ENCODE measurements at regions not wholly inside any gene's neighbourhood (a gene's known extent, or its start where the extent isn't known, plus 50 kb on each side); places are given as distances from the start of the nearest gene placed in this dataset.

DNA sequence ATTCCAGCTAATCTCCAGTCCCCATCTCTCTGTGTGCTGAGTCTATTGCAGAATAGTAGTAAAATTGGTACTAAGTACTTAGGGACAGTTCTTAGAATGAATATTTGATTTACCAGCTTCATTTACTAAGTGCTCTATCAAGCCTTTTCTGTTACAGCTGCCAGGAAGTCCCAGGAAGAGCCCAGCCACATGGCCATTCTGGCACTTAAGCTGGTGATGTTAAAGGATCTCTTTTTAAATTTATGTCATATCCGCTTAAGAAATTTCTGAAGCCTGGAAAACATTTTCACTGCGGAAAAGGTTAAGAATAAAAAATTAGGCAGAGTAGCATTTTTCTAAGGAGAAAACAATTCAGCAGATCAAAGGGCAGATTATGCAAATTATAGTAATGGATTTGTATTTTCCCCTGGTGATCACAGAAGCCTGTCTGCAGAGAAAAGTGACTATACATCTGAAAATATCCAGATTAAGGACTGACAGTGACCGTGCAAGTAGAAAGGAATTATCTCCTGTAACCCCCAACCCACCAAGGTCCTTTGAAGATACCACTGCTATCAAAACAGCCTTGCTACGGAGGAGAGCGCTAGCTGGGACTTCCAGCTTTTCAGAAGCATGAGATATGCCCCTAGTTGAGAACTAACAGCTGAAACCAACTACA lies 260.8 kb downstream of the SH3BP4 start:
- TF ChIP-seq ZNF596 (tag by site-specific recombination; IDR thresholded peaks at IDR 0.05), result no peak
- TF ChIP-seq HOXC10 (CRISPR knock-in tag; IDR thresholded peaks at IDR 0.05), result no peak
- no peak for TF ChIP-seq ZNF610 (tag by site-specific recombination; IDR thresholded peaks at IDR 0.05; ENCODE audit: borderline replicate concordance)
- no peak for TF ChIP-seq ZNF350 (tag by site-specific recombination; IDR thresholded peaks at IDR 0.05)
- TF ChIP-seq ZNF169 (tag by site-specific recombination; IDR thresholded peaks at IDR 0.05), result no peak
- no peak for TF ChIP-seq ZNF777 (tag by site-specific recombination; IDR thresholded peaks at IDR 0.05; ENCODE audit: borderline replicate concordance)
- TF ChIP-seq ZBTB7A (tag by site-specific recombination; IDR thresholded peaks at IDR 0.05; ENCODE audit: low read depth), result no peak
- TF ChIP-seq BCL11A (tag by site-specific recombination; IDR thresholded peaks at IDR 0.05; ENCODE audit: low read depth), result no peak
- no peak for TF ChIP-seq ZNF157 (tag by site-specific recombination; IDR thresholded peaks at IDR 0.05)

DNA sequence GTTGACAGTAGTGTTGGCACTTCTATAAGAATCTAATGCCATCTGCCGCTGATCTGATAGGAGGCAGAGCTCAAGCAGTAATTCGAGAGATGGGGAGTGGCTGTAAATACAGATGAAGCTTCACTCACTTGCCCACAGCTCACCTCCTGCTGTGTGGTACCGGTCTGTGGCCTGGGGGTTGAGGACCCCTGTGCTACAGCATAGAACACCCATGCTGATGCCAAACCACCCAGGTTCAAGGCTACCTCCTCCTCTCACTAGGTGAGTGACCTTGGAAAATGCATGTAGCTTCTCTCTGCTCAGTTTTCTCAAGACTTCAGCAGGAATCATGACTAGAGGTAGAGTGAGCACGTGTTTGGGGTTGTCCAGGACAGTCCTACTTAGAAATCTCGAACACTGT lies 263.4 kb downstream of the SH3BP4 start:
- TF ChIP-seq ZNF585B (tag by site-specific recombination; IDR thresholded peaks at IDR 0.05) (no peak), KLF1 (tag by site-specific recombination; IDR thresholded peaks at IDR 0.05) (no peak), ZNF311 (tag by site-specific recombination; IDR thresholded peaks at IDR 0.05; ENCODE audit: borderline replicate concordance) (no peak), ZNF16 (tag by site-specific recombination; IDR thresholded peaks at IDR 0.05; ENCODE audit: low read depth) (no peak), REPIN1 (tag by site-specific recombination; IDR thresholded peaks at IDR 0.05; ENCODE audit: low read depth) (no peak), ZNF707 (tag by site-specific recombination; IDR thresholded peaks at IDR 0.05) (no peak)
- TF ChIP-seq, protein P1, sequence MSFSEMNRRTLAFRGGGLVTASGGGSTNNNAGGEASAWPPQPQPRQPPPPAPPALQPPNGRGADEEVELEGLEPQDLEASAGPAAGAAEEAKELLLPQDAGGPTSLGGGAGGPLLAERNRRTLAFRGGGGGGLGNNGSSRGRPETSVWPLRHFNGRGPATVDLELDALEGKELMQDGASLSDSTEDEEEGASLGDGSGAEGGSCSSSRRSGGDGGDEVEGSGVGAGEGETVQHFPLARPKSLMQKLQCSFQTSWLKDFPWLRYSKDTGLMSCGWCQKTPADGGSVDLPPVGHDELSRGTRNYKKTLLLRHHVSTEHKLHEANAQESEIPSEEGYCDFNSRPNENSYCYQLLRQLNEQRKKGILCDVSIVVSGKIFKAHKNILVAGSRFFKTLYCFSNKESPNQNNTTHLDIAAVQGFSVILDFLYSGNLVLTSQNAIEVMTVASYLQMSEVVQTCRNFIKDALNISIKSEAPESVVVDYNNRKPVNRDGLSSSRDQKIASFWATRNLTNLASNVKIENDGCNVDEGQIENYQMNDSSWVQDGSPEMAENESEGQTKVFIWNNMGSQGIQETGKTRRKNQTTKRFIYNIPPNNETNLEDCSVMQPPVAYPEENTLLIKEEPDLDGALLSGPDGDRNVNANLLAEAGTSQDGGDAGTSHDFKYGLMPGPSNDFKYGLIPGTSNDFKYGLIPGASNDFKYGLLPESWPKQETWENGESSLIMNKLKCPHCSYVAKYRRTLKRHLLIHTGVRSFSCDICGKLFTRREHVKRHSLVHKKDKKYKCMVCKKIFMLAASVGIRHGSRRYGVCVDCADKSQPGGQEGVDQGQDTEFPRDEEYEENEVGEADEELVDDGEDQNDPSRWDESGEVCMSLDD (tag by site-specific recombination; IDR thresholded peaks at IDR 0.05), result no peak
- H3K4me1 ChIP-seq (ENCODE audit: control insufficient read depth, insufficient read depth, low read length), result no peaks in the 10 kb centered on the region
- no peaks in the 10 kb centered on the region for H3K9me3 ChIP-seq (ENCODE audit: control insufficient read depth, insufficient read depth, low read depth, low read length)
- no peak overlapping the region for H3K4me3 ChIP-seq (ENCODE audit: low read depth, low read length)
- no peak overlapping the region for H3K27ac ChIP-seq (ENCODE audit: extremely low read depth, low read depth, low read length)
- ChIA-PET POLR2A (no interaction called here), CTCF (interaction anchor here (0.7 to 1.2 kb wide), 2 partner anchors 25 to 966 kb away, joined by 3 read pairs; no protein-coding TSS in a partner anchor)
- H3K36me3 ChIP-seq (ENCODE audit: control insufficient read depth in 2 of 2, insufficient read depth in 1 of 2, low read length in 2 of 2), result no peaks in the 10 kb centered on the region

More for the DNA sequence above, 260.8 kb downstream of the SH3BP4 start:
- ChIA-PET CTCF (interaction anchor here (0.5 to 0.7 kb wide), 2 partner anchors 10 to 77 kb away, joined by 3 read pairs; no protein-coding TSS in a partner anchor), POLR2A (no interaction called here)
- Histone ChIP-seq H3K27ac (ENCODE audit: extremely low read depth, low read depth, low read length) (no peak overlapping the region), H3K9me3 (ENCODE audit: control insufficient read depth, insufficient read depth, low read depth, low read length) (no peaks in the 10 kb centered on the region), H3K4me3 (ENCODE audit: low read depth, low read length) (no peak overlapping the region), H3K36me3 (ENCODE audit: control insufficient read depth in 2 of 2, insufficient read depth in 1 of 2, low read length in 2 of 2) (no peaks in the 10 kb centered on the region), H3K4me1 (ENCODE audit: control insufficient read depth, insufficient read depth, low read length) (no peaks in the 10 kb centered on the region)

DNA sequence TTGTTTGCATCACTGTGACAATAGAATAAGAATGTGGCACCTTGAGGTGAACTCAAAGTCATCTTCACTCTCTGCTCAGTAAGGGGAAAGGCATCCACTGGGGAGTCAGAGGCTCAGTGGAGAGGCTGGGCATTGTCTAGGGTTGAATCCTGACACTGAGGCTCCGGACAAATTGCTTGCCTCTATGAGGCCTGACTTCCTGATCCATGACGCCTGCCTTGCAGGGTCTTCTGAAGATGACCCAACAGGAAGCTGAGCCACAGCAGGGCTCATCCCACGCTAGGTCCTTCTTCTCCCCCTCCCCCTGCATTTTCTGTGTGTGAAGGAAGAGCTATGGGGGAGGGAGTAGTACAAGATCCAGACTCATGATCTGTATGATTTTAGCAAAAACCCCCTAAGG lies 265.1 kb downstream of the SH3BP4 start:
- CTCF ChIA-PET, result no interaction called here
- no peak for TF ChIP-seq ZFHX2 (tag by site-specific recombination; conservative IDR thresholded peaks at IDR 0.05)
- TF ChIP-seq, protein P2, sequence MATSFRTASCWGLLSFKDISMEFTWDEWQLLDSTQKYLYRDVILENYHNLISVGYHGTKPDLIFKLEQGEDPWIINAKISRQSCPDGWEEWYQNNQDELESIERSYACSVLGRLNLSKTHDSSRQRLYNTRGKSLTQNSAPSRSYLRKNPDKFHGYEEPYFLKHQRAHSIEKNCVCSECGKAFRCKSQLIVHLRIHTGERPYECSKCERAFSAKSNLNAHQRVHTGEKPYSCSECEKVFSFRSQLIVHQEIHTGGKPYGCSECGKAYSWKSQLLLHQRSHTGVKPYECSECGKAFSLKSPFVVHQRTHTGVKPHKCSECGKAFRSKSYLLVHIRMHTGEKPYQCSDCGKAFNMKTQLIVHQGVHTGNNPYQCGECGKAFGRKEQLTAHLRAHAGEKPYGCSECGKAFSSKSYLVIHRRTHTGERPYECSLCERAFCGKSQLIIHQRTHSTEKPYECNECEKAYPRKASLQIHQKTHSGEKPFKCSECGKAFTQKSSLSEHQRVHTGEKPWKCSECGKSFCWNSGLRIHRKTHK (tag by site-specific recombination; IDR thresholded peaks at IDR 0.05), result no peak
- TF ChIP-seq ZNF664 (tag by site-specific recombination; IDR thresholded peaks at IDR 0.05), result no peak
- TF ChIP-seq, protein P3, sequence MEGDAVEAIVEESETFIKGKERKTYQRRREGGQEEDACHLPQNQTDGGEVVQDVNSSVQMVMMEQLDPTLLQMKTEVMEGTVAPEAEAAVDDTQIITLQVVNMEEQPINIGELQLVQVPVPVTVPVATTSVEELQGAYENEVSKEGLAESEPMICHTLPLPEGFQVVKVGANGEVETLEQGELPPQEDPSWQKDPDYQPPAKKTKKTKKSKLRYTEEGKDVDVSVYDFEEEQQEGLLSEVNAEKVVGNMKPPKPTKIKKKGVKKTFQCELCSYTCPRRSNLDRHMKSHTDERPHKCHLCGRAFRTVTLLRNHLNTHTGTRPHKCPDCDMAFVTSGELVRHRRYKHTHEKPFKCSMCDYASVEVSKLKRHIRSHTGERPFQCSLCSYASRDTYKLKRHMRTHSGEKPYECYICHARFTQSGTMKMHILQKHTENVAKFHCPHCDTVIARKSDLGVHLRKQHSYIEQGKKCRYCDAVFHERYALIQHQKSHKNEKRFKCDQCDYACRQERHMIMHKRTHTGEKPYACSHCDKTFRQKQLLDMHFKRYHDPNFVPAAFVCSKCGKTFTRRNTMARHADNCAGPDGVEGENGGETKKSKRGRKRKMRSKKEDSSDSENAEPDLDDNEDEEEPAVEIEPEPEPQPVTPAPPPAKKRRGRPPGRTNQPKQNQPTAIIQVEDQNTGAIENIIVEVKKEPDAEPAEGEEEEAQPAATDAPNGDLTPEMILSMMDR (tag by site-specific recombination; IDR thresholded peaks at IDR 0.05), result no peak
- TF ChIP-seq, protein P4, sequence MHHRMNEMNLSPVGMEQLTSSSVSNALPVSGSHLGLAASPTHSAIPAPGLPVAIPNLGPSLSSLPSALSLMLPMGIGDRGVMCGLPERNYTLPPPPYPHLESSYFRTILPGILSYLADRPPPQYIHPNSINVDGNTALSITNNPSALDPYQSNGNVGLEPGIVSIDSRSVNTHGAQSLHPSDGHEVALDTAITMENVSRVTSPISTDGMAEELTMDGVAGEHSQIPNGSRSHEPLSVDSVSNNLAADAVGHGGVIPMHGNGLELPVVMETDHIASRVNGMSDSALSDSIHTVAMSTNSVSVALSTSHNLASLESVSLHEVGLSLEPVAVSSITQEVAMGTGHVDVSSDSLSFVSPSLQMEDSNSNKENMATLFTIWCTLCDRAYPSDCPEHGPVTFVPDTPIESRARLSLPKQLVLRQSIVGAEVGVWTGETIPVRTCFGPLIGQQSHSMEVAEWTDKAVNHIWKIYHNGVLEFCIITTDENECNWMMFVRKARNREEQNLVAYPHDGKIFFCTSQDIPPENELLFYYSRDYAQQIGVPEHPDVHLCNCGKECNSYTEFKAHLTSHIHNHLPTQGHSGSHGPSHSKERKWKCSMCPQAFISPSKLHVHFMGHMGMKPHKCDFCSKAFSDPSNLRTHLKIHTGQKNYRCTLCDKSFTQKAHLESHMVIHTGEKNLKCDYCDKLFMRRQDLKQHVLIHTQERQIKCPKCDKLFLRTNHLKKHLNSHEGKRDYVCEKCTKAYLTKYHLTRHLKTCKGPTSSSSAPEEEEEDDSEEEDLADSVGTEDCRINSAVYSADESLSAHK (tag by site-specific recombination; IDR thresholded peaks at IDR 0.05), result no peak
- TF ChIP-seq, protein P5, sequence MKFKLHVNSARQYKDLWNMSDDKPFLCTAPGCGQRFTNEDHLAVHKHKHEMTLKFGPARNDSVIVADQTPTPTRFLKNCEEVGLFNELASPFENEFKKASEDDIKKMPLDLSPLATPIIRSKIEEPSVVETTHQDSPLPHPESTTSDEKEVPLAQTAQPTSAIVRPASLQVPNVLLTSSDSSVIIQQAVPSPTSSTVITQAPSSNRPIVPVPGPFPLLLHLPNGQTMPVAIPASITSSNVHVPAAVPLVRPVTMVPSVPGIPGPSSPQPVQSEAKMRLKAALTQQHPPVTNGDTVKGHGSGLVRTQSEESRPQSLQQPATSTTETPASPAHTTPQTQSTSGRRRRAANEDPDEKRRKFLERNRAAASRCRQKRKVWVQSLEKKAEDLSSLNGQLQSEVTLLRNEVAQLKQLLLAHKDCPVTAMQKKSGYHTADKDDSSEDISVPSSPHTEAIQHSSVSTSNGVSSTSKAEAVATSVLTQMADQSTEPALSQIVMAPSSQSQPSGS (tag by site-specific recombination; IDR thresholded peaks at IDR 0.05; ENCODE audit: low read depth), result no peak

More for the DNA sequence above, 265.1 kb downstream of the SH3BP4 start:
- Histone ChIP-seq H3K4me1 (ENCODE audit: control insufficient read depth, insufficient read depth, low read length) (no peaks in the 10 kb centered on the region), H3K27ac (ENCODE audit: extremely low read depth, low read depth, low read length) (no peak overlapping the region), H3K9me3 (ENCODE audit: control insufficient read depth, insufficient read depth, low read depth, low read length) (no peaks in the 10 kb centered on the region), H3K4me3 (ENCODE audit: low read depth, low read length) (no peak overlapping the region), H3K36me3 (ENCODE audit: control insufficient read depth in 2 of 2, insufficient read depth in 1 of 2, low read length in 2 of 2) (no peaks in the 10 kb centered on the region)
- POLR2A ChIA-PET, result no interaction called here

Measured in HEK293 (cell line).